ENCODE measurements at regions not wholly inside any gene's neighbourhood (a gene's known extent, or its start where the extent isn't known, plus 50 kb on each side); places are given as distances from the start of the nearest gene placed in this dataset.

GRCh38 chr15:30010746-30011145, 72.0 kb upstream of the GOLGA8J start:
- Histone ChIP-seq H2AK5ac (ENCODE audit: insufficient read length, low read length) (no peak overlapping the region), H4K5ac (ENCODE audit: insufficient read length, low read depth, low read length) (no peak overlapping the region), H3K23ac (ENCODE audit: insufficient read length, low read depth, low read length) (no peak overlapping the region), H3K23me2 (ENCODE audit: insufficient read length, low read depth, low read length, poor library complexity, severe bottlenecking) (no peaks in the 10 kb centered on the region), H4K91ac (ENCODE audit: insufficient read length, low read depth, low read length) (no peak overlapping the region), H3K14ac (ENCODE audit: insufficient read depth, low read length) (no peak overlapping the region), H3K9ac (ENCODE audit: extremely low read depth, insufficient read length, low read length) (no peak overlapping the region), H3K9me3 (ENCODE audit: control insufficient read depth, low read depth, low read length) (no peaks in the 10 kb centered on the region), H2BK5ac (ENCODE audit: insufficient read length, low read length) (no peak overlapping the region), H3K4me1 (ENCODE audit: insufficient read depth, low read length) (no peaks in the 10 kb centered on the region), H3K27ac (ENCODE audit: insufficient read length, low read depth, low read length) (no peak overlapping the region), H3K79me1 (ENCODE audit: insufficient read depth, low read depth, low read length, poor library complexity, severe bottlenecking) (no peaks in the 10 kb centered on the region), H4K20me1 (ENCODE audit: control insufficient read depth, insufficient read depth, insufficient read length) (no peaks in the 10 kb centered on the region), H2BK12ac (ENCODE audit: insufficient read length, low read depth, low read length) (no peak overlapping the region), H4K8ac (replicated peaks; ENCODE audit: insufficient read length, low read depth, low read length) (no peak overlapping the region), H3K79me2 (ENCODE audit: insufficient read depth, low read length) (no peaks in the 10 kb centered on the region), H3K18ac (ENCODE audit: insufficient read length, low read depth, low read length) (no peak overlapping the region), H3T11ph (ENCODE audit: low read length) (no peak overlapping the region), H2BK20ac (ENCODE audit: low read depth, low read length, poor library complexity, severe bottlenecking) (no peak overlapping the region), H3K56ac (ENCODE audit: insufficient read length, low read depth, low read length) (no peak overlapping the region), H3K4me2 (ENCODE audit: insufficient read depth, insufficient read length, low read length) (no peak overlapping the region), H2BK15ac (ENCODE audit: low read depth, low read length) (no peak overlapping the region), H3K4ac (ENCODE audit: low read depth, low read length) (no peak overlapping the region), H2BK120ac (ENCODE audit: low read depth, low read length, poor library complexity, severe bottlenecking) (no peak overlapping the region), H2AFZ (ENCODE audit: low read length) (no peak overlapping the region), H3K27me3 (ENCODE audit: insufficient read depth, low read length) (no peaks in the 10 kb centered on the region)
- DNase-seq: no peak
- Mint-ChIP-seq H3K27ac (no peak overlapping the region), H3K36me3 (ENCODE audit: insufficient read depth in 1 of 3, low read depth in 3 of 3) (no peaks in the 10 kb centered on the region), H3K4me3 (no peak overlapping the region), H3K9me3 (no peaks in the 10 kb centered on the region), H3K4me1 (no peaks in the 10 kb centered on the region; a peak in 1 of 4 replicates), H3K27me3 (ENCODE audit: low read depth) (no peaks in the 10 kb centered on the region; the same call in 1 of the 2 replicates)
- WGBS (ENCODE audit: extremely low coverage, insufficient read length, low lambda C conversion rate): no CpG with 5 or more reads among the region's 2 CpGs
- TF ChIP-seq CTCF (conservative IDR thresholded peaks at IDR 0.05): no peak
